GM18508 (cell line): ENCODE measurements at regions not wholly inside any gene's neighbourhood (a gene's known extent, or its start where the extent isn't known, plus 50 kb on each side); places are given as distances from the start of the nearest gene placed in this dataset.
"Not testable (repeated sequence)": the region's sequence is repeated elsewhere in the genome, so short reads cannot be mapped to it uniquely, and the experiment has no call there.

Experiments used
- ATAC-seq: cut with Tn5 transposase; IDR thresholded peaks from one replicate; pipeline ENCODE4 v1.9.1; 2021; ENCODE audit warnings: moderate number of reproducible peaks; ENCODE audit not compliant: insufficient read depth, unreplicated experiment

- ATAC-seq: no peak
Observed at GRCh38 chrX:113399506-113400192, 559.0 kb upstream of the AMOT start.

- no peak for ATAC-seq
Observed at GRCh38 chrX:113392355-113392754, 551.7 kb upstream of the AMOT start.

- ATAC-seq: no peak
Observed at GRCh38 chrX:113391875-113392274, 551.2 kb upstream of the AMOT start.

- ATAC-seq: no peak
Observed at GRCh38 chrX:113390531-113390930, 549.9 kb upstream of the AMOT start.

GRCh38 chrX:113389846-113390245 is 549.2 kb upstream of the AMOT start:
- ATAC-seq: no peak

GRCh38 chrX:113384628-113385027 is 544.0 kb upstream of the AMOT start:
- no peak for ATAC-seq

- not testable (repeated sequence) for ATAC-seq
Observed at GRCh38 chrX:113373421-113373820, 532.8 kb upstream of the AMOT start.

GRCh38 chrX:113370006-113370405 is 529.4 kb upstream of the AMOT start:
- ATAC-seq: no peak

GRCh38 chrX:113369056-113369455 is 528.4 kb upstream of the AMOT start:
- no peak for ATAC-seq

- ATAC-seq: no peak
Observed at GRCh38 chrX:113353134-113353533, 512.5 kb upstream of the AMOT start.

- ATAC-seq: no peak
Observed at GRCh38 chrX:113330416-113330815, 489.8 kb upstream of the AMOT start.

GRCh38 chrX:113315927-113316326 is 475.3 kb upstream of the AMOT start:
- ATAC-seq: no peak

- no peak for ATAC-seq
Observed at GRCh38 chrX:113305496-113305895, 464.9 kb upstream of the AMOT start.

GRCh38 chrX:113300580-113300979 is 459.9 kb upstream of the AMOT start:
- no peak for ATAC-seq

- no peak for ATAC-seq
Observed at GRCh38 chrX:113297437-113297836, 456.8 kb upstream of the AMOT start.

- no peak for ATAC-seq
Observed at GRCh38 chrX:113289503-113289902, 448.9 kb upstream of the AMOT start.

- no peak for ATAC-seq
Observed at GRCh38 chrX:113287761-113288160, 447.1 kb upstream of the AMOT start.

- ATAC-seq: no peak
Observed at GRCh38 chrX:113275804-113276203, 435.2 kb upstream of the AMOT start.

- ATAC-seq: no peak
Observed at GRCh38 chrX:113274791-113275190, 434.2 kb upstream of the AMOT start.

- no peak for ATAC-seq
Observed at GRCh38 chrX:113274345-113274744, 433.7 kb upstream of the AMOT start.

GRCh38 chrX:113269203-113269602 is 428.6 kb upstream of the AMOT start:
- no peak for ATAC-seq

- no peak for ATAC-seq
Observed at GRCh38 chrX:113260474-113260873, 419.8 kb upstream of the AMOT start.

- no peak for ATAC-seq
Observed at GRCh38 chrX:113222305-113222704, 381.7 kb upstream of the AMOT start.
